ENCODE measurements at regions not wholly inside any gene's neighbourhood (a gene's known extent, or its start where the extent isn't known, plus 50 kb on each side); places are given as distances from the start of the nearest gene placed in this dataset.
"Not testable (repeated sequence)": the region's sequence is repeated elsewhere in the genome, so short reads cannot be mapped to it uniquely, and the experiment has no call there.

DNA sequence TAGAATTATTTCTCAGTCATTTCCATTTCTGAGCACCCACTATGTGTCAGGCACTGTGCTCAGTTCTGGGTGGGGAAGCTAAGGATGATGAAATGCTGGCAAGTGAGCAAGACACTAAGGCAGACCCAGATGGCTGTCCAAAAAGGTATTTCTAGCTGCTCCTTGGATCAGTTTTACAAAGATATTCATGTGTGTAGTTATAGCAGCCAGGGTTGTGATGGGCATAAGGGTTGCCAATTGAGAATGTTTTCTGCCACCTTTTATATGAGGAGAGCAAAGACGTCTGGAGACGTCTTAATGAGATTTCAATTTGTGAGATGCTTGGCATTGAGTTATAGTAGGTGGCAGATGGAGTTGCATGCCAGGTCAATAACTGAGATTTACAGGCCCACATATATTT, 197.1 kb upstream of the RASGRP1 start:
- H3K4me3 ChIP-seq (ENCODE audit: low read depth, low read length), result no peak overlapping the region
- TF ChIP-seq, protein P1, sequence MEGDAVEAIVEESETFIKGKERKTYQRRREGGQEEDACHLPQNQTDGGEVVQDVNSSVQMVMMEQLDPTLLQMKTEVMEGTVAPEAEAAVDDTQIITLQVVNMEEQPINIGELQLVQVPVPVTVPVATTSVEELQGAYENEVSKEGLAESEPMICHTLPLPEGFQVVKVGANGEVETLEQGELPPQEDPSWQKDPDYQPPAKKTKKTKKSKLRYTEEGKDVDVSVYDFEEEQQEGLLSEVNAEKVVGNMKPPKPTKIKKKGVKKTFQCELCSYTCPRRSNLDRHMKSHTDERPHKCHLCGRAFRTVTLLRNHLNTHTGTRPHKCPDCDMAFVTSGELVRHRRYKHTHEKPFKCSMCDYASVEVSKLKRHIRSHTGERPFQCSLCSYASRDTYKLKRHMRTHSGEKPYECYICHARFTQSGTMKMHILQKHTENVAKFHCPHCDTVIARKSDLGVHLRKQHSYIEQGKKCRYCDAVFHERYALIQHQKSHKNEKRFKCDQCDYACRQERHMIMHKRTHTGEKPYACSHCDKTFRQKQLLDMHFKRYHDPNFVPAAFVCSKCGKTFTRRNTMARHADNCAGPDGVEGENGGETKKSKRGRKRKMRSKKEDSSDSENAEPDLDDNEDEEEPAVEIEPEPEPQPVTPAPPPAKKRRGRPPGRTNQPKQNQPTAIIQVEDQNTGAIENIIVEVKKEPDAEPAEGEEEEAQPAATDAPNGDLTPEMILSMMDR (IDR thresholded peaks at IDR 0.05; ENCODE audit: low read depth, low read length), result no peak

DNA sequence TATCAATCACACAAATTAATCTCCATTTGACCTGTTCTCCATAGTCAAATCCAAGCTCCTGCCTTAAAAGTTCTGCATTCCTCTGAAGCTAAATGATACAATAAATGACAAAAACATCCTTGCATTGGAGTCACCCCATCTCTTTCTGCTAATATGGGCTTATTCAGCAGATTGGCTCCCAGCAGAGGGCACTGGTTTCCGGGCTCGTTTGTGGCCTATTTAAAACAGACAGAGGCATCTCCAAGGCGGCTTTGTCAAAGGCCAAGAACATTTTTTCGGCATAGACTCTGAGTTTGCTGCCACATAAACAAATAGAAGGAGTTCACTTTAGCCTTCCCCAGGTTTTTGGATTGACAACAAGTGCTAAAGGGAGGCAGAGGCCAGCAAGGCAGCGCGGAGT, 204.4 kb upstream of the RASGRP1 start:
- TF ChIP-seq, protein P1 (IDR thresholded peaks at IDR 0.05; ENCODE audit: low read depth, low read length), result peak; percentile 52
- H3K4me3 ChIP-seq (ENCODE audit: low read depth, low read length), result no peak overlapping the region

DNA sequence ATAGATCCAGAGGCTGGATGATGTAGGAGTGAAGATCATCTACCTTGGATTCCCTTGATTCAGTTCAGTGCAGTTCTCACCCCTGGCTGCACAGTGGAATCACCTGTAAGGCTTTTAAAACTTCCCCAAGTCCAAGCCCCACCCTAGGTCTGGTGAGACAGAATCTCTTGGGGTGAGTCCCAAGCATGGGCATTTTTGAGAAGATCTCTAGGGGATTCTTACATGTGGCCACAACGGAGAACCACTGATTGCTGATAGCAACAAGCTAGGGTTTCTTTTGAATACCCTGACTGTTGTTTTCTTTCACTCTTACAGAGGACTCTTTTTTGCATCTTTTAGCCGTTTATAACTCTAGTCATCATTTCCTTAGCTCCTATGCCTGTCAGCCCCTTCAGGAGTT, 204.9 kb upstream of the RASGRP1 start:
- no peak overlapping the region for H3K4me3 ChIP-seq (ENCODE audit: low read depth, low read length)
- TF ChIP-seq, protein P1 (IDR thresholded peaks at IDR 0.05; ENCODE audit: low read depth, low read length), result no peak

DNA sequence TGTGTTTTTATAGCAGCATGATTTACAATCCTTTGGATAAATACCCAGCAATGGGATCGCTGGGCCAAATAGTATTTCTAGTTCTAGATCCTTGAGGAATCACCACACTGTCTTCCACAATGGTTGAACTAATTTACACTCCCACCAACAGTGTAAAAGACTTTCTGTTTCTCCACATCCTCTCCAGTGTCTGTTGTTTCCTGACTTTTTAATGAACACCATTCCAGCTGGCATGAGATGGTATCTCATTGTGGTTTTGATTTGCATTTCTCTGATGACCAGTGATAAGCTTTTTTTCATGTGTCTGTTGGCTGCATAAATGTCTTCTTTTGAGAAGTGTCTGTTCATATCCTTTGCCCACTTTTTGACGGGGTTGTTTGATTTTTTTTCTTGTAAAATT, 209.5 kb upstream of the RASGRP1 start:
- H3K4me3 ChIP-seq (ENCODE audit: low read depth, low read length), result not testable (repeated sequence)

DNA sequence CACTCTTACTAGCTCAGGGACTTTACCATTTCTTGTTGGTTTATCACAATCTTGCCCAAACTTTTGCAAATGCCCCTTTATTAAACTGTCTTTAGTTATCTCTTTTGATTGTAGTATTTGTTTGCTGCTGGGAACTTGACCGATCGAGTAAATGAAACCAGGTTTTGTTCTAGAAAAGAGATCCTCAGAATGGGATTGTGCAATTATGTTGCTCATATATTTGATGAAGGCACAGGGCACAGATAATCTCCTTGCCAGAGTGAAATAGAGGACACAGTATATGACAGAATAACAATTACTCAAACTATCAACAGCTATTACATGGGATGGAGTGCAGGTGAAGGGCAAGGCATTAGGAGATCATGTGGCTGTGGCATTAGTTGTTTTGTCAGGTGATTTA, 216.6 kb upstream of the RASGRP1 start:
- TF ChIP-seq, protein P1 (IDR thresholded peaks at IDR 0.05; ENCODE audit: low read depth, low read length), result no peak
- H3K4me3 ChIP-seq (ENCODE audit: low read depth, low read length), result no peak overlapping the region

DNA sequence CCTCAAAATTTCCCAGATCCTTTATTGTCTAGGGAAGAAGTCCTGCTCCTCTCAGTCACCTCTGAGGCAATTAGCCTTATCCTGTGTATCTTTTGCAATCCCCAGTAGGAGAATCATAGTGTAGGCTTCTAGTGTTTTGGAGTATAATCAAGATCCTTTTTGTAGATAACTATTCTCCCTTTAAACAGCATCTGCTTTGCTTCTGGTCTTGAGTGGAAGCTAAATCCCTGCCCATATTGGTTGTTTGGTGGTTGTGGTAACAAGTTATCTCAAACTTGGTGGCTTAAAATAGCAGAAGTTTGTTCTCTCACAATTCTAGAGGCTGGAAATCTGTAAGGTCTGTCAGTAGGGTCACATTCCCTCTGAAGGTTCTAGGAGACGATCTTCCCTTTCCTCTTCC, 217.5 kb upstream of the RASGRP1 start:
- TF ChIP-seq, protein P1 (IDR thresholded peaks at IDR 0.05; ENCODE audit: low read depth, low read length), result no peak
- H3K4me3 ChIP-seq (ENCODE audit: low read depth, low read length), result no peak overlapping the region

DNA sequence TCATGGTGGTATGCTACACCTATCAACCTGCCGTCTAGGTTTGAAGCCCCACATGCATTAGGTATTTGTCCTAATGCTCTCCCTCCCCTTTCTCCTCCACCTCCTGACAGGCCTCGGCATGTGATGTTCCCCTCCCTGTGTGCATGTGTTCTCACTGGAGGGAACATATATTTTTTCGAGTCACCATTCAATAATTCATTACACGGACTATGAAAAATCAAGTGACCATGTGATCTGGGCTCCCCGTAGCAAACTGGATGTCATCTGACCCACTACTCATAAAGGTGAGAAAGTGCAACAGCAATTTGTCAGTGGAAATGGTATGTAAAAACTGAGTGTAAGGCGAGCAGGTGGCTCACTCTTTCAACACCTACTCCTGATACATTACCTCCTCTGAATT, 224.3 kb upstream of the RASGRP1 start:
- no peak overlapping the region for H3K4me3 ChIP-seq (ENCODE audit: low read depth, low read length)
- TF ChIP-seq, protein P1 (IDR thresholded peaks at IDR 0.05; ENCODE audit: low read depth, low read length), result no peak

DNA sequence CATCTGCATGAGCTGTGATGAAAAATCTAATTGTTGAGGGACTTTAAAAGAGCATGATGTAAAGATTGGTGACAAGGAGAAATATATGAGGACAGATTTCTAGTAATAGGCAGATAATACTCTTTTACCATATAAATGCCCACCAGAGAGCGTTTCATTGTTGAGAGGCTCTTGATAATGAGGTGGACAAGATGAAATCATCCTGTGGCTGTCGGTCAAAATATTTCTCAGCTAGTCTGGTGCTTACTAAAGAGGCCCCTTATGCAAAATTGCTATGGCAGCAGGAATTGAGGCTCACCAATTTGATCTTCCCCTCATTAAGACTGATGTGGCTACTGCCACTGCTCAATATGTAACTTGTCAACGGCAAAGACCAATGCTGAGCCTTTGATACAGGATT, 225.0 kb upstream of the RASGRP1 start:
- H3K4me3 ChIP-seq (ENCODE audit: low read depth, low read length), result no peak overlapping the region
- TF ChIP-seq, protein P1 (IDR thresholded peaks at IDR 0.05; ENCODE audit: low read depth, low read length), result no peak

Measured in WI38 (cell line).